ENCODE measurements at regions not wholly inside any gene's neighbourhood (a gene's known extent, or its start where the extent isn't known, plus 50 kb on each side); places are given as distances from the start of the nearest gene placed in this dataset.

GRCh38 chr1:78303620-78304019 is 187.2 kb upstream of the PTGFR start:
- ChIA-PET CTCF (no interaction called here), RAD21 (ENCODE audit: low non-redundant PET in 1 of 2, low total read pairs in 2 of 2, uncharacterized antibody in 2 of 2, unreplicated experiment in 2 of 2) (no interaction called here), POLR2A (no interaction called here)
- ATAC-seq (no peak), DNase-seq (ENCODE audit: low read depth, low spot score) (no peak)
- H3K79me2 ChIP-seq (ENCODE audit: insufficient read depth, low read length) = no peaks in the 10 kb centered on the region
- no peaks in the 10 kb centered on the region for H3K4me1 ChIP-seq (ENCODE audit: control insufficient read depth in 1 of 2, insufficient read depth in 2 of 2, low read length in 2 of 2)
- H3K9ac ChIP-seq (ENCODE audit: low read length) = no peak overlapping the region
- no peaks in the 10 kb centered on the region for H3K9me3 ChIP-seq (ENCODE audit: control insufficient read depth in 1 of 2, insufficient read depth in 1 of 2, low read depth in 1 of 2, low read length in 2 of 2)
- no peaks in the 10 kb centered on the region; the same call in 1 of the 2 replicates for H4K20me1 ChIP-seq (ENCODE audit: insufficient read depth)
- TF ChIP-seq JUND (IDR thresholded peaks at IDR 0.05) = no peak
- no peak for TF ChIP-seq SP1 (IDR thresholded peaks at IDR 0.05; ENCODE audit: low read depth)
- TF ChIP-seq POLR2A (IDR thresholded peaks at IDR 0.05; ENCODE audit: borderline replicate concordance, extremely low read depth, insufficient read depth, insufficient read length) = no peak
- no peak for TF ChIP-seq ZBTB33 (IDR thresholded peaks at IDR 0.05; ENCODE audit: extremely low read depth, insufficient replicate concordance, low read length)
- TF ChIP-seq SIN3A (IDR thresholded peaks at IDR 0.05; ENCODE audit: low read depth) = no peak
- TF ChIP-seq FOSL1 (IDR thresholded peaks at IDR 0.05; ENCODE audit: low read depth) = no peak
- no peak for TF ChIP-seq ZNF274 (IDR thresholded peaks at IDR 0.05; ENCODE audit: low read depth, low read length)
- H2AFZ ChIP-seq (ENCODE audit: low read depth, low read length, poor library complexity, severe bottlenecking) = no peak overlapping the region
- no peak overlapping the region for H3K4me2 ChIP-seq (ENCODE audit: low read length)
- no peaks in the 10 kb centered on the region for H3K36me3 ChIP-seq (ENCODE audit: control insufficient read depth in 1 of 2, insufficient read depth in 2 of 2, low read length in 2 of 2)
- no TSS peak for BruUV-seq (replicated peaks)
- no peak overlapping the region for H3K27ac ChIP-seq (ENCODE audit: low read depth, low read length)
- intact Hi-C loops (cut with micrococcal nuclease) = no loop called here
- no peak overlapping the region for H3K4me3 ChIP-seq (replicated peaks in 1 of 2; ENCODE audit: low read depth in 1 of 2, low read length in 2 of 2)
- no peaks in the 10 kb centered on the region for H3K27me3 ChIP-seq (ENCODE audit: insufficient read depth, low read length)
- H3K9me2 ChIP-seq (ENCODE audit: insufficient read depth) = no peaks in the 10 kb centered on the region

DNA sequence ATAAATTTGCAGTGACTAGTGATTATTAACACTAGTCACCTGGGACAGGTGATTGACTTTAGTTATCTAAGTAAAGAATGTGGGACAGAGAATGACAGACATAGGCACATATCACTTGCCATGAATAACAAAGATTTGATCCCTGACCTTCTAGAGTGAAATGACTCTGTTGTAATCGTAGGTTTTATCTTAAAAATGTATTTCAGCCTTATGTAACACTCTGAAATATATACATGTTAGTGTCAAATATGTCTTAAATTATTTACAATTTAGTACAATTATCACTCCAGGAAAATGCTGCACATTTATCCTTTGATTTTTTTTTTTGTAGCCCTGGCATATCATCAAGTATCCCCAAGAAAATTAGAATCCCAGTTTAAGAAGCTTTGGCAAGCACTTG is 186.4 kb upstream of the PTGFR start:
- Histone ChIP-seq H3K4me1 (ENCODE audit: control insufficient read depth in 1 of 2, insufficient read depth in 2 of 2, low read length in 2 of 2) (no peaks in the 10 kb centered on the region), H3K4me3 (replicated peaks in 1 of 2; ENCODE audit: low read depth in 1 of 2, low read length in 2 of 2) (no peak overlapping the region), H2AFZ (ENCODE audit: low read depth, low read length, poor library complexity, severe bottlenecking) (no peak overlapping the region), H3K4me2 (ENCODE audit: low read length) (no peak overlapping the region), H3K36me3 (ENCODE audit: control insufficient read depth in 1 of 2, insufficient read depth in 2 of 2, low read length in 2 of 2) (no peaks in the 10 kb centered on the region), H3K9me2 (ENCODE audit: insufficient read depth) (no peaks in the 10 kb centered on the region), H3K9ac (ENCODE audit: low read length) (no peak overlapping the region), H3K27me3 (ENCODE audit: insufficient read depth, low read length) (no peaks in the 10 kb centered on the region), H3K27ac (ENCODE audit: low read depth, low read length) (no peak overlapping the region), H4K20me1 (ENCODE audit: insufficient read depth) (no peaks in the 10 kb centered on the region; the same call in 1 of the 2 replicates), H3K79me2 (ENCODE audit: insufficient read depth, low read length) (no peaks in the 10 kb centered on the region), H3K9me3 (ENCODE audit: control insufficient read depth in 1 of 2, insufficient read depth in 1 of 2, low read depth in 1 of 2, low read length in 2 of 2) (no peaks in the 10 kb centered on the region)
- CTCF ChIA-PET = no interaction called here
- no TSS peak for BruUV-seq (replicated peaks)
- no peak for ATAC-seq
- intact Hi-C loops (cut with micrococcal nuclease) = no loop called here
- RAD21 ChIA-PET (ENCODE audit: low non-redundant PET in 1 of 2, low total read pairs in 2 of 2, uncharacterized antibody in 2 of 2, unreplicated experiment in 2 of 2) = no interaction called here
- POLR2A ChIA-PET = no interaction called here
- no peak for DNase-seq (ENCODE audit: low read depth, low spot score)
- TF ChIP-seq SRF (IDR thresholded peaks at IDR 0.05; ENCODE audit: low read depth) (no peak), POLR2AphosphoS5 (IDR thresholded peaks at IDR 0.05; ENCODE audit: low read depth, low read length) (no peak), TCF7L2 (IDR thresholded peaks at IDR 0.05; ENCODE audit: borderline replicate concordance, extremely low read depth, insufficient read depth, insufficient read length) (no peak), ELF1 (IDR thresholded peaks at IDR 0.05; ENCODE audit: borderline replicate concordance, low read depth) (no peak), EZH2 (IDR thresholded peaks at IDR 0.05) (no peak), JUND (IDR thresholded peaks at IDR 0.05) (no peak), CEBPB (IDR thresholded peaks at IDR 0.05; ENCODE audit: low read depth) (no peak), REST (IDR thresholded peaks at IDR 0.05; ENCODE audit: low read depth) (no peak), MAX (IDR thresholded peaks at IDR 0.05) (no peak), CBX3 (IDR thresholded peaks at IDR 0.05; ENCODE audit: low read depth) (no peak)

Measured in HCT116 (cell line).